Right lobe of liver (tissue), 6 donors: ENCODE measurements at regions not wholly inside any gene's neighbourhood (a gene's known extent, or its start where the extent isn't known, plus 50 kb on each side); places are given as distances from the start of the nearest gene placed in this dataset.

Source experiments
- ATAC-seq, 4 donors: fragments of 200-7000 bp; cut with Tn5 transposase; one replicate each; pipeline ENCODE4 v1.9.1; 2020; ENCODE audit warnings: mild to moderate bottlenecking in 4 of 4, moderate library complexity in 4 of 4
- DNase-seq, 3 donors: peaks; one replicate each; pipeline ENCODE4 v3.0.0-alpha.2; 2020
- H3K27ac ChIP-seq, 3 donors: fragments of 200-600 bp; one replicate each; pipeline ENCODE4 v1.8.0; 2022
- H3K27me3 ChIP-seq, 2 donors: fragments of 200-600 bp; one replicate each; pipeline ENCODE4 v1.8.0; 2022
- H3K36me3 ChIP-seq, 4 donors: fragments of 200-600 bp; sonication (generic) in 1 of 4; one replicate each; pipeline versions ENCODE4 v1.5.1 to v1.8.0; 2017 to 2022; ENCODE audit warnings: control low read depth in 1 of 4
- H3K4me1 ChIP-seq, 4 donors: fragments of 200-600 bp; sonication (generic) in 1 of 4; one replicate each; pipeline versions ENCODE4 v1.5.1 to v1.8.0; 2017 to 2022; ENCODE audit warnings: control low read depth in 1 of 4
- H3K4me3 ChIP-seq, 3 donors: fragments of 200-600 bp; one replicate each; pipeline ENCODE4 v1.8.0; 2022
- H3K9me3 ChIP-seq, 4 donors: fragments of 200-600 bp; sonication (generic) in 1 of 4; one replicate each; pipeline versions ENCODE4 v1.5.1 to v1.8.0; 2017 to 2022; ENCODE audit warnings: control low read depth in 1 of 4
- POLR2A ChIP-seq: fragments of 450-650 bp; IDR thresholded peaks from one replicate; pipeline ENCODE4 v1.6.1; 2017; ENCODE audit warnings: antibody characterized with exemption, mild to moderate bottlenecking
- WGBS: methylation state at CpG from one replicate; pipeline ENCODE4 v1.1.6; 2018; ENCODE audit warnings: low coverage, low lambda C conversion rate; ENCODE audit not compliant: insufficient coverage; ENCODE audit errors: missing lambda C conversion rate; 5-methylcytosine and 5-hydroxymethylcytosine counted together
- intact Hi-C, 2 donors: fragments of 100-400 bp; cut with DNase I; formaldehyde crosslinking; loops; one replicate each; pipeline versions ENCODE4 v1.11.2 to v1.14.1; 2022
- TF ChIP-seq, protein P1 (sequence below), 4 donors: fragments of 200-600 bp in 3 of 4; fragments of 450-650 bp in 1 of 4; IDR thresholded peaks; one replicate each; pipeline versions ENCODE4 v1.5.1 to v1.8.0; 2016 to 2022; ENCODE audit warnings: antibody characterized with exemption in 4 of 4, mild to moderate bottlenecking in 2 of 4
- donor health status: DM: no; HTN: yes; CAD: no.
- donor health status: DM: no; HTN: no; CAD: no.
- donor health status: DM: no; HTN: no; CAD: no.
- donor health status: DM: no; HTN: yes; CAD: no.
- donor health status: DM: no; HTN: yes; CAD: no.

DNA sequence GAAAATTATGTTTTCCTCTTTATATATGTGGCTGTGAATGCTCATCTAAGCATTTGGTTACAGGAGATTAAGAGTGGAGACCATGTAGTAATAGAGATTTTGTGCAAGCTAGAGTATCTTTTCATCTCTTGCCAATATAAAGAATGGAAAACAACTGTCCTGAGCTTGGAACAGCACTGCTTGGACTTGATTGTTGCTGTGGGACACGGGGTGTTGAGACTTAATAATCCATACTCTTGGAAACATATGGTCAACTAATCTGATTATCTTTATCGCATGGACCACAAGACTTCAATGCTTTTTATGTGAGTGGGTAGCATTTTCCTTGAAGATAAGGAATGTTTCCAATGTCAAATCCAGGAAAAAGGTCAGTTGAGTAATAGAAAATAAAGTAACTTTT lies 806.3 kb downstream of the DIPK2A start:
- TF ChIP-seq POLR2A = no peak
- TF ChIP-seq, protein P1, sequence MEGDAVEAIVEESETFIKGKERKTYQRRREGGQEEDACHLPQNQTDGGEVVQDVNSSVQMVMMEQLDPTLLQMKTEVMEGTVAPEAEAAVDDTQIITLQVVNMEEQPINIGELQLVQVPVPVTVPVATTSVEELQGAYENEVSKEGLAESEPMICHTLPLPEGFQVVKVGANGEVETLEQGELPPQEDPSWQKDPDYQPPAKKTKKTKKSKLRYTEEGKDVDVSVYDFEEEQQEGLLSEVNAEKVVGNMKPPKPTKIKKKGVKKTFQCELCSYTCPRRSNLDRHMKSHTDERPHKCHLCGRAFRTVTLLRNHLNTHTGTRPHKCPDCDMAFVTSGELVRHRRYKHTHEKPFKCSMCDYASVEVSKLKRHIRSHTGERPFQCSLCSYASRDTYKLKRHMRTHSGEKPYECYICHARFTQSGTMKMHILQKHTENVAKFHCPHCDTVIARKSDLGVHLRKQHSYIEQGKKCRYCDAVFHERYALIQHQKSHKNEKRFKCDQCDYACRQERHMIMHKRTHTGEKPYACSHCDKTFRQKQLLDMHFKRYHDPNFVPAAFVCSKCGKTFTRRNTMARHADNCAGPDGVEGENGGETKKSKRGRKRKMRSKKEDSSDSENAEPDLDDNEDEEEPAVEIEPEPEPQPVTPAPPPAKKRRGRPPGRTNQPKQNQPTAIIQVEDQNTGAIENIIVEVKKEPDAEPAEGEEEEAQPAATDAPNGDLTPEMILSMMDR (IDR thresholded peaks at IDR 0.05) = no peak
- H3K9me3 ChIP-seq = no peaks in the 10 kb centered on the region
- intact Hi-C loops = no loop called here
- no peak overlapping the region for H3K4me3 ChIP-seq
- 69% methylated on average over 2 of the region's 2 CpGs for WGBS
- ATAC-seq (no peak), DNase-seq (no peak)
- H3K27ac ChIP-seq = no peak overlapping the region
- no peaks in the 10 kb centered on the region for H3K4me1 ChIP-seq
- no peaks in the 10 kb centered on the region for H3K27me3 ChIP-seq
- no peaks in the 10 kb centered on the region for H3K36me3 ChIP-seq

DNA sequence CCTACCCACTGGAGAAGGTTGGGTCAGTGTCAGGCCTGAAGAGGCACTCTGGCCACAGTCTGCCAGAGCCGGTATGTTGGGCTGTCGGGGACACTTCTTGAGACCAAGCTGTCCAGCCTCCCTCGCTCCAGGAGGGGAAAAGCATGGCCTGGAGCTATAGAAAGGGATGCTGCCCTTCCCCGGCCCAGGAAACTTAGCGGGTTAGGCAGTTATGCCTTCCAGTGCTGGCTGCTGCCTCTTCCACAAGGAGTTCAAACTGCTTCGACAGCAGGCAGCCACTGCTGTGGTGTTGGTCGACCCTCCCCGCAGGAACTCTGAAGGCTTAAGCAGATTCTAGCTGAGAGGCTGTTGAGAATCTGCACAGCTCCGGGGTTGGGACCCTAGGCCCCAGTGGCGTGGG lies 819.4 kb downstream of the DIPK2A start:
- no peak overlapping the region for H3K4me3 ChIP-seq
- no peaks in the 10 kb centered on the region for H3K27me3 ChIP-seq
- H3K4me1 ChIP-seq = no peaks in the 10 kb centered on the region
- intact Hi-C loops = no loop called here
- WGBS = no CpG with 5 or more reads among the region's 10 CpGs
- H3K36me3 ChIP-seq = no peaks in the 10 kb centered on the region
- H3K9me3 ChIP-seq = no peaks in the 10 kb centered on the region
- no peak overlapping the region for H3K27ac ChIP-seq
- DNase-seq = no peak
- no peak for ATAC-seq
- TF ChIP-seq POLR2A = no peak
- TF ChIP-seq, protein P1 (IDR thresholded peaks at IDR 0.05) = no peak

- Histone ChIP-seq H3K4me3 (no peak overlapping the region), H3K36me3 (no peaks in the 10 kb centered on the region), H3K9me3 (no peaks in the 10 kb centered on the region), H3K27ac (no peak overlapping the region), H3K27me3 (no peaks in the 10 kb centered on the region), H3K4me1 (no peaks in the 10 kb centered on the region)
- no peak for ATAC-seq
- no peak for DNase-seq
- intact Hi-C loops = no loop called here
- WGBS = no CpG with 5 or more reads among the region's 1 CpG
- TF ChIP-seq POLR2A = no peak
- TF ChIP-seq, protein P1 (IDR thresholded peaks at IDR 0.05) = no peak
Observed at GRCh38 chr3:144801890-144802289, 830.3 kb downstream of the DIPK2A start.

- Histone ChIP-seq H3K4me3 (no peak overlapping the region), H3K36me3 (no peaks in the 10 kb centered on the region), H3K27me3 (no peaks in the 10 kb centered on the region), H3K4me1 (no peaks in the 10 kb centered on the region), H3K9me3 (no peaks in the 10 kb centered on the region), H3K27ac (no peak overlapping the region)
- WGBS = 50% methylated on average over 1 of the region's 1 CpG
- no peak for TF ChIP-seq POLR2A
- TF ChIP-seq, protein P1 (IDR thresholded peaks at IDR 0.05) = no peak
- no peak for DNase-seq
- ATAC-seq = no peak
- intact Hi-C loops = no loop called here
Observed at GRCh38 chr3:144809380-144809779, 837.8 kb downstream of the DIPK2A start.

DNA sequence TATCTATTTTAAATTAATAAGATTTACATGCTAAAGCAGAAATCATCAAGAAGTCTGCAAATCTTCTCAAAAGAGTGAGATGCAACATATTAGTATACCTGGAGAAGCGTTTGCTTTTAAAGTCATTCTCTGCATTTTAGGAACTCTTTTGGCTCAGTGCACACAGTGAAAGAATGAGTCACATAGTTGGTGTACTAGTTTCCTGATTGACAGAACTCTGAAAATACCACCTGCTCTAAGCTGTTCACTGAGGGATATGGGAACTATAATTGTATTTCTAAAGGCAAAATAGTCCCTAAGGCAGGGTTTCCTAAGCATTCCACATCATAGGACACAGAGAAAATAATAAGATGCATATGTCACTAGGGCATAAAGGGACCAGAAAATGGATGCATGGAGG lies 838.5 kb downstream of the DIPK2A start:
- 45% methylated on average over 1 of the region's 1 CpG for WGBS
- no peak overlapping the region for H3K4me3 ChIP-seq
- no peaks in the 10 kb centered on the region for H3K36me3 ChIP-seq
- intact Hi-C loops = no loop called here
- H3K9me3 ChIP-seq = no peaks in the 10 kb centered on the region
- H3K27me3 ChIP-seq = no peaks in the 10 kb centered on the region
- ATAC-seq = no peak
- DNase-seq = no peak
- TF ChIP-seq, protein P1 (IDR thresholded peaks at IDR 0.05) = no peak
- no peak for TF ChIP-seq POLR2A
- H3K27ac ChIP-seq = no peak overlapping the region
- no peaks in the 10 kb centered on the region for H3K4me1 ChIP-seq
